ENCODE measurements at regions not wholly inside any gene's neighbourhood (a gene's known extent, or its start where the extent isn't known, plus 50 kb on each side); places are given as distances from the start of the nearest gene placed in this dataset.
"Not testable (repeated sequence)": the region's sequence is repeated elsewhere in the genome, so short reads cannot be mapped to it uniquely, and the experiment has no call there.

DNA sequence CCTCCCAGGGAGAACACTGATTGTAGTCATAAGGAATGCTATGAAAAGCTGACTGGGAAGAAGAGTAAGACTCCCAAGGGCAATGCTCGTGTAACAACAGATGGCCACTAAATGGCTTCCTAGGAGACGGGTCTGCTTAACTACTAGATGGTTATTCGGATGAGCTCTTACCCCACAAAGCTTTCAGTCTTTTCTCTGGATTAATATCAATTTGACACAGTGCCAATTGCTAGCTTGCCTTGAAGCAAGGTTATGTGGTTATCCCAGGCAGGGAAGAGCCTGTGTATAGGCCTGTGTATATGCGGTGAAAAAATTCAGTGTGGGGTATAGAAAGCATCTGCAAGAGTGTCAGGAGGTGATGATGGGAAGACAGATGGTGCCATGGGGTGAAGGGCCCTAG lies 86.4 kb upstream of the NOX3 start:
- DNase-seq = peak; percentile 8

DNA sequence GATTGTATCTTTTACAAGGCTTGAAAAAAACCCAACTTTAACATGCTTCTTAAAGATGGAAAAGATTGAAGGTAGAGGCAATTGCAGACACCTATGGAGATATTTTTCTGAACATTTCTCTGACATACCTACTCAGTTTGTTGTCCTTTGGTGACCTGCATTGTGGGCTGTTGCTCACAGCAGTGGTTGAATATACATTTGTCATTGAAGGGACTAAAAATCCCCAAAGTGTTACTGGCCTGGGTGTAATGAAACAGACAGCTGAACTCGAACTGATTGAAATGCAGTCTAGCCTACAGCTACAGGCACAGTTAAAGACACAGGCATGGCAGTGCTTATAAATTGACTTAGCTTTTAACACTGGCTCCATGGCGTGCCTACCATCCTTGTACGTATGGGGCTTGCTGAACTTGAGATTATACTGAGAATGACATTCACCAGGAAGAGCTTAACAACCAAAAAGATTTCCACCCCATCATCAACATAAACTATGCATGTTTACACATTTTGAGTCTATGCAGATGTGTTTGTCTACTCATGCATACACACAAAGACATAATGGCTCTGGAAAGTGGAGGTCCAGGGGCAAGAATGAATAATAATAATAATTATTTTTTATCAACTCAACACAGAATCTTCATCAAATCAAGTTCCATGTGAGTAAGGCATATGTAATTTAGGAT lies 83.2 kb upstream of the NOX3 start:
- no peak for DNase-seq

DNA sequence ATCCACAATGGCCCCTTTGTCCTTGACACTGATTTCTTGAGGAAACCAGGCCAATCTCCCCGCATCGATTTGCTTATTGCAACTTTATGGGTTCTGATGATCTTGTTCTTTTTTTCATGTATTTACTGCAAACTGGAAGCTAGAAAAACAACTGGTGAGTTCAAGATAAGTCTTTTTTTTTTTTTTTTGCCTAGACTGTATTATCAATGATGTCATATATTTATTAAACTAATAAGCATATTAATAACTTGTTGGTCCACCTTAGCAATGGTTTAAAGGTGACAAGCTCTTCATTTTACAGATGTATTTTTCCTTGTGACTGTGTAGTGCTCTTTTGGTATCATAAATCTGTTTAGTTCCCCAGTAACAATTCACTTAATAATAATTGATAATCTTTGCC lies 79.0 kb upstream of the NOX3 start:
- DNase-seq = no peak

DNA sequence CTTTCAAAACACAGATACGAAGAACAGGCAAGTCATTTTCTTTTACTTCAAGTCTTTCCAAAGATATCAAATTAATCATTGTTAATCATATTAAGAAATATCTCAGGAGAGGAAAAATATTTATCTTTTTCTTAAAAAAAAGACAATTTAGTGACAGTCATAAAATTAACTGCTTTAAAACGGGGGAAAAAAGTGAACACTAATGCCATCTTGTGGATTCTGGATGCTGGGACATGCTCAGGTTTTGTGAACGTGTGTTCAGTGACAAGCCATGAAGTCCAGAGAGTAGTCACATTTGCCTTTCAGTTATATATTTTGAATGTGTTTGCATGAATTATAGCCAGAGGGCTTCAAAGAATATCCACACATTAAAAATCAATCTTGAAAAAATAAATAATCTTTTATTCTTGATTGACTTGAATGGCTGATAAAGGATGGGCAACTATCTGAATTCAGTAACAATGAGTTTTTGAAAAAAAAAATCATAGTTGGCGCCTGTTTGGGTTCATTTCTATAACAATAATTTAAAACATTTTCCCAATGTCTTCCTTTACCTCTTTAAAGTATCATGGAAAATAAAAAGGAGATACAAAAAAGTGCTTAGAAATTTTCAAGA lies 74.7 kb upstream of the NOX3 start:
- DNase-seq = peak; percentile 10

DNA sequence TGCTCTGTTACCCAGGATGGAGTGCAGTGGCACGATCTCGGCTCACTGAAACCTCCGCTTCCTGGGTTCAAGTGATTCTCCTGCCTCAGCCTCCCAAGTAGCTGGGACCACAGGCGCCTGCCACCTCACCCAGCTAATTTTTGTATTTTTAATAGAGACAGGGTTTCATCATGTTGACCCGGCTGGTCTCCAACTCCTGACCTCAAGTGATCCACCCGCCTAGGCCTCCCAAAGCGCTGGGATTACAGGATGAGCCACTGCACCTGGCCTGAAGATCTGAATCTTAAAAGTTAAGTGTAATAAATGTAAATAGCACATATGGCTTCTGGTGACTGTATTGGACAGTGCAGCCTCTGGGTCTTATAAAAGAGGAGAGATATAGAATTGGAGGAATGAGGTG lies 74.2 kb upstream of the NOX3 start:
- not testable (repeated sequence) for DNase-seq

DNA sequence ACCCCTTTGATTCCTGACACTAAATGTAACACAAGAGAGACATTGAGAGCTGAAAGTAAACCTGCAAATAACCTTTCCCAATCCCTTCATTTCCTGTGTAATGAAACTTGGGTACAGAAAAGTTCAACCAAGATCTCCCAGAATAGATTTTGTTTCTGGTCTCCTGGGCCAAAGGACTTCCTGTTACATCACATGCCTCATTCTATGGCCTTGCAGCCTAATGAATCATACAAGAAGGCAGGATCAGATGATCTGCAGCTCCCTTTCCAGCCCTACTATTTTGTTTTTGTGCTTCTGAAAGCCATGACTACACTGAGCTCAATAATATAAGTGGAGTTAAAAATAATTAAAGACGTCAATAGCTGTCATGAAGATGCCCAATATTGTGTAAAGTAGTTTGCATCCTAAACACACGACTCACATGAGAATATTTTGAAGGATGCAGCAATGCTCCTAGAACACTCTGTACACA lies 73.4 kb upstream of the NOX3 start:
- no peak for DNase-seq

DNA sequence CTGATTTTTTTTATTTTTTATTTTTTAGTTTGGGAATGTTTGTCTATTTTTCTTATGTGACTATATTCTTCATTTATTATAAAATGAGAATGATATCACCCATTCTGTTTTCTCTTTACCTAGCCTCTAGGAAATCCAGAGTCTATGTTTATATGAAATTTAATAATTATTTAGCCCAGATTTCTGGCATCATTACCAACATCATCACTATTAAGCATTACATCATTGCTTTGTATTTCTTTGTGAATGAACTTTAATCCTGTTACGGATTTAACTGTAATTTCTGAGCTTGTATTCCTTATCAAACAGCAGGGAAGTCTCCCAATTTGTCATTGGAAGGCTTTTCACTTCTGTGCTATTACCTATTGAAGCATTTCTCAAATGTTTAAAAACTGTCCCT lies 72.7 kb upstream of the NOX3 start:
- DNase-seq = no peak

DNA sequence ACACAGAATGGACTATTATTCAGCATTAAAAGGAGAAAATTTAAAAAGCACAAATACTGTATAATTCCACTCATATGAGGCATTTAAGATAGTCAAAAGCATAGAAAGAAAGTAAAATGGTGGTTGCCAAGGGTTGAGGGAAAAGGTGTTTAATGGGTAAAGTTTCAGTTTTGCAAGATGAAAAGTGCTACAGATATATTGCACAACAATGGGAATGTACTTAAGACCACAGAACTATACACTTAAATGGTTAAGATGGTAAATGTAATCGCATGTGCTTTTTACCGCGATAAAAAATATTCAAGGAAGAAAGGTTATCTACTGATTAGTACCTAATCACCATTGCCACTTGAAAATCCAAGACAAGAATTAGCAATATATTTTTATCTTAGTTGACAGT lies 71.8 kb upstream of the NOX3 start:
- no peak for DNase-seq

DNA sequence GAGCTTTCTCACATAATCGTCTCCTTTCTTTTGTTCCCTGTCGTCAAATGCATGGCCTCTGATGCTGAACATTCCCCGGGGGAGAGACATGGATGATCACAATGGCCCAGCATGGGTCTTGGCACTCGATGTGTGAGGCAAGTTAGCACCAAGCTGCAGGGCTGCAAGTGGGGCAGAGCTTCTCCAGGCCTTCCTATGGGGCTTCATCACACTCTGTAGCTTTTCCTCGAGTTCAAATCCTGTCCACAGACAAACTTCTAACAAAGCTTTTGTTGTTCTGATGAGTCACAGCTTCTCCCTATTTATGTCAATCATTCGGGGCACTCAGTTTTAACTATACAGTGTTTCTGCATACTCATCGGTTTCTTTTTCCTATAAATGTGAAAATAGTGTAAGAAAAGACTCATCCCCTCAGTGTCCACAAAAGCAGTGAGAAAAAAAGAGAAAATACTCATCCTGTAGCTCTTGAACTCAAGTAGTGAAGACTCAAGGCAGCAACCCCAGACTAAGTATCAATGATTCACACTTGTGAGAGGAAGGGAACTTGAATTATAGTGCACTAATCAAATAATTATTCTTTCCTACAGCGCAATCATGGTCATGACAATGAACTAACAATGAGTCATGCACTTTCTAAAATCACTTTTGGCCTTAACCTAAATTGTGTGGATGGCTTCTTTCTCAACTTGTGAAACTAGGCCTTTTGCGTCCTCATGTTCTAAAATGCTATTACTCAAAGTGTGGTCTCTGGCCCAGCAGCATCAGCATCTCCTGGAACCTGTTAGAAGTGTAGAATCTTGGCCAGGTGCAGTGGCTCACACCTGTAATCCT lies 68.4 kb upstream of the NOX3 start:
- DNase-seq = no peak

DNA sequence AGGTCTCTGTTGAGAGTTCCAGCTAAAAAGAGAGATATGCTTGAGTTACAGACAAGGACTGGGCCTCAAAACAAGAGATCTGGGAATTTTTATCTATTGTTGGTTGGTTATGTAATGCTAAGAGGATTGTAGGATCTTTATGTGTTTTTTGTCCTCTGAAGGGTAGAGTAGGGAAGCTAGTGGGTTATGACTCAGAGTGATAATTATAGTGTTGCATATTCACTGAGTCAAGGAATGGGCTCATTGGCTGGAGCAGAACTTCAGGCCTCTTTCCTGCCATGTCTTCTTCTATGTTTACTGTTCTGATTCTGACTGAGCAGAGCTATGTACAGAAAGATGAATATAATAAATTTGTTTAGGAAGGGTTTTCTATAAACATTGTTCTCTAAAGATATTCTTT lies 66.1 kb upstream of the NOX3 start:
- DNase-seq = no peak

DNA sequence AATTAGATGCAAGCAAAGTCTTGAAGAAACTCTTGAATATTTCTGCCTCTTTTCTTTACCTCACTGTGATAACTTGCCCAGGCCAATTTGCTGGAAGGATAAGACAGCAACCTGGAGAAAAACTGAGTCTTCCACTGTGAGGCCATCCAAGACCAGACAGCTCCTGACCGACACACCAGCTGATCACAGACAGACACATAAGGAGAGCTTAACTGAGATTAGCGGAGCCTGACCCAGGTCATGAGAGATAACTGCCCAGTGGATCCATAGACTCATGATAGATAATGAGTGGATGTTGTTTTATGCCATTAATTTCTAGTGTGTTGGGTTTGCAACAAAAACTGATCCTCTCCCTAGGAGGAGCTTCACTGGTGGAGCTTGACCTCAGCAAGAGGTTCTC lies 64.4 kb upstream of the NOX3 start:
- DNase-seq = no peak

DNA sequence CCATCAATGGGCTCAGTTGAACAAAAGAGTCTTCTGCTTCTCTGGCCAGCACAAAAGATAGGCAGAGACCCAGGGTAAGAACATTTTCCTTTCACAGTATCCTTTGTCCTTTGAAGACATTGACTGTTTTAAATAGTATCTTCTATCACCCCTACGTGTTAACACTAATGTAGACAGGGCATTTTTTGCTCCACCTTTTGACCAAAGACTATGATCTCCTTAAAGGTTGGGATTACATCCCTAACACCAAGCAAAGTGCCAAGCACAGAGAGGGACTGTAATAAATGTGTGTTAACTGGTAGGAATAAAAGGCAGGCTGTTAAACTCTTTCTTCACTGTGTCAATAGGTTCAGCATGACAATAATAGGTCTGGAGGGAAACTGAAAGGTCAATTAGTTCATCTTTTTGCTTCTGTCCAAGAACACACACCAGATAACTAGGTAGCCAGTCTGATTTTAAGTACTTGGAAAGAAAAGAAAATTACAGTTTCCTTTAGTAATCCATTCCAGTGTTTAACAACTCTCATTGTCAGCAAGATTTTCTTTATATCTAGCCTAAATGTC lies 63.6 kb upstream of the NOX3 start:
- no peak for DNase-seq

DNA sequence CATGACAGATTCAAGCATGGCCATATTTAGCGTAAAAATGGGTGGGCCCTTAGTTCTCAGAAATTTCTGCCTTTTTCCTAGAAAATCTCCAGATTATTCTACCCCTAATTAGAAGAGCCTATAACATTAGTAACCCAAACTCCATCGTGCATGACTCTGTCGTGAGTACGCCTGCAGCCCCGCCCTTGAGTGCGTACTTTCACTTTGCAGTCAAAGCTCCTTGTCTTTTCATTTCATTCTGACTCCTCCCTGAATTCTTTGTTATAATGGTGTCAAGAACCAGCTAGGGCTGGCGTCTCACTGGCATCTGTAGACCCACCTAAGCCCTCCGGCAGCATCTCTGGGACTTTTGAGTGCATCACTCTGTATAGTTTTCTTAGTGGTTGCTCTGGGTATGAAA lies 61.7 kb upstream of the NOX3 start:
- DNase-seq = no peak

DNA sequence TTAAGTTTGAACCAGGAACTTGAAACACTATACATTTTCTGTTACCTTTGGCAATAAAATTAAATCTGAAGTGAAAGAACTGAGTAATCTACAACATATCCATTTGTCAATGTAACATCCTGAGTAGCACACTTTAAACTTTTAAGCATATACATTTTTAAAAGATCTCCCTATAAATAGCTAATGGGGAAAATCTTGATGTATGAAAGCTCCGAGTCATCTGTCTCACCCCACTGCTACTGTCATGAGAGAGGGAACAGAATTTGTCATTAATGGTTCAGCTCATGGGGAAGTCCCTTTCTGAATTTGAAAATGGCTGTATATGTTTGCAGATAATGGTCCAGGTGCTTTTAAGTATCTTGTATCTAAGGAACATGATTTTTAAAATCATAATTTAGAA lies 55.2 kb upstream of the NOX3 start:
- no peak for DNase-seq

DNA sequence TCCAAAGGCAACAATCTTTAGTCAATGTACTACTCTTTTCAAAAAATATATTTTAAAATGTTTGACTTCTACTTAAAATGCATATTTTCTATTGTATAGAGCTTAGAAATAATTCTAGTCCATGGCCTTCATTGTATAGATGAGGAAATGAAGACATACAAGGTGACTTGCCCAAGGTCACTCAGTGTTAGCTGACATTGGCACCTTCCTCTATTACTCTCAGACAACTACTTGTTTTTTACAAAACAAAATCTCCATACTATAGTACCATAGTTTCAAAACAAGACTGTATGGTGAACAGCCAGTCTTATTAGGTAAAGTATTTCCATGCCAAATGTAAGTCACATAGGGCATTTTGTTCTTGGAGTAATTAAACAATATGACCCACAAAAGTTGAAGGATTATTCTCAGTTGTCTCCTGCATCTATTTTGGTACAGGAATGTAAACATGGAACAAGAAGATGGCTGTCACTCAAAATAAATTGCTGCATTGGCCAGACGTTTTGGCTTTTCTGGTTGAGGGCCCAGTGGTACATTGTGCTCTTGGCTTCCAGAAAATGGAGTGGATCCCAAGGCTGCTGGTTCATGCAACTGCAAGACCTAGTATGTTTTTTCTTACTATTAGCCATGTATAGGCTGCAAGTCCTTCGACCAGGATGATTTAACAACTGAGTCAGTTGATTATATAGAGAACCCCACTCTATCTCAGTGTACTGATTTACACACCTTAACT lies 54.3 kb upstream of the NOX3 start:
- DNase-seq = no peak

DNA sequence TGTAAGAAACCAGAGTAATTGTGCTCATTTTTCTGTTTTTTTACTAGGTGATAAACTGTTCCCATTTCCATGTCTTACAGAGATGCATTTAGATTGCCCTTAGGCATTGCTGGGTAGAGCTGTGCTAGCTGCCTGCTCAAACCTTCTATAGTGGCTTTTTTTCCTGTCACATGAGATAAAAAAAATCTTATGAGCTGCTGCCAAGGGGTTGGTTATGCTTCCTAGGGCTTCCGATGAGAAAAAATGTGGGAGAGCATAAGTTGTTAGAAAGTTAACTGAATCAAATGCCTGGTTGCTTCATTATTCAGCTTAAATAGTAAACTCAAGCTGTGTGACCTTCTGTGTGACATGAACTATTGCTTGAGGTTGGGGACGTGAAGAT lies 50.0 kb upstream of the NOX3 start:
- no peak for DNase-seq

Measured in NCI-H1105 (cell line).